ENCODE measurements at regions not wholly inside any gene's neighbourhood (a gene's known extent, or its start where the extent isn't known, plus 50 kb on each side); places are given as distances from the start of the nearest gene placed in this dataset.
"Not testable (repeated sequence)": the region's sequence is repeated elsewhere in the genome, so short reads cannot be mapped to it uniquely, and the experiment has no call there.

DNA sequence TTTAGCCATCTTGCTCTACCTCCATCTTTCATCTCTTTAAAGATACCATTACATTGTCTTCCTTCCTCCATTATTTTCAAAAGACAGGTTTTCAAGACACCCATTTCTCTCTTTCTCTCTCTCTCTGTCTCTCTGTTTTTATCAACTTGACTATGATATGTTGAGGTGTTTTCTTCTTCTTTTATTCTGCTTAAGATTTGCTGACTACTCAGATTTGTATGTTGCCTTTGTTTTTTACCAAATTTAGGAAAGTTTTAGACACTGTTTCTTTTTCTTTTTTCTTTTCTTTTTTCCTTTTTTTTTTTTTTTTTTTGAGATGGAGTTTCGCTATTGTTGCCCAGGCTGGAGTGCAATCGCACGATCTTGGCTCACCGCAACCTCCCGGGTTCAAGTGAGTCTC is 647.5 kb upstream of the VRK2 start:
- in situ Hi-C loops (cut with MboI; ENCODE audit: low sequenced_read_pairs) = no loop called here

DNA sequence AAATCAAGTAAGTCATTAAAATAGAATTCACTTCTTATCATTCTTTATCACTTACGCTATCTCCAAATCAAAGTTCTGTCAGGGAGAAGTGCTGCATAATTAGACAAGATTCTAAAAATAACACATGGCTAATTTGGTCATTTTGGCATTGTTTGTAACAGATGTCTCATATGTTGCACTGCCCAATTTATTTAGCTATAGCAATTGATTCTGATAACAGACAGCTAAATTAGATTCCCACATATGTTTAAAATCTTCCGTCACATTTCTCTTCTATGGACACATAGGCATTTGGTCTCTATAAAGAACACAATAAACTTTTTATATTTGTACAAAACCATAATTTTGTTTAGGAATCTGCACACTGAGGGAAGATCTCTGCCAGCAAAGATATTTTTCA is 644.5 kb upstream of the VRK2 start:
- in situ Hi-C loops (cut with MboI; ENCODE audit: low sequenced_read_pairs) = no loop called here

DNA sequence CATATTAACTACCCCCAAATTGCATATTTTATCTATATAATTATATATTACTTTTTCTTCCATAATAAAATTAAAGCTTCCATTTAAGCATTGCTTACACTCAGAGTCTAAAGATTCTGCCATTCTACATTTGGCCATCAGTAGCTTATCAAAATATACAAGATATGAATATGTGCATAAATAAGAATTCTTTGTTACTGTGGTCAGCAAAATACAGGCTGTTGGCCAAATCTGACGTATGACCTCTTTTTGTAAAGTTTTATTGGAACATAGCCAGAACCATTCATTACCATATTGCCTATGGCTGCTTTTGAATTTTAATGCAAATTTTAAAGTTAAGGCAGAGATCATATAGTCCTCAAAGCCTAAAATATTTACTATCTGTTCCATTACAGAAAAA is 643.9 kb upstream of the VRK2 start:
- in situ Hi-C loops (cut with MboI; ENCODE audit: low sequenced_read_pairs) = no loop called here

DNA sequence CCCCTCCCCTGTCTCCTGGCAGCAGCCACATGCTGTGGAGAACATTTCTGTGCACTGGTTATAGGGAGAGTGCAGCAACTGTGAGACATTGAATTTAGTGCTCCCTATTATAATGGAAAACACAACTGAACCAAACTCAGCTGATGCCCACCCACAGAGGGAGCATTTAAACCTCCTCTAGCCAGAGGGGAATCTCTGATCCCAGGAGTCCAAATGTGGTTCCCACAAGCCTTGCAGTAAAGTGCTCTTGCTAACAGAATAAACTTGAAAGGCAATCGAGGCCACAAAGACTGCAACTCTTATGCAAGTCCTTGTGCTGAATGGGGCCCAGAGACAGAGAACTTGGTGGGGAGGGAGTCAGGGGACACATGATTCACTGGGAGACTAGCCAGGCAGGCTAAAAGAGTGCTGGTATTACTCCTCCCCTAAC is 638.8 kb upstream of the VRK2 start:
- in situ Hi-C loops (cut with MboI; ENCODE audit: low sequenced_read_pairs) = no loop called here

DNA sequence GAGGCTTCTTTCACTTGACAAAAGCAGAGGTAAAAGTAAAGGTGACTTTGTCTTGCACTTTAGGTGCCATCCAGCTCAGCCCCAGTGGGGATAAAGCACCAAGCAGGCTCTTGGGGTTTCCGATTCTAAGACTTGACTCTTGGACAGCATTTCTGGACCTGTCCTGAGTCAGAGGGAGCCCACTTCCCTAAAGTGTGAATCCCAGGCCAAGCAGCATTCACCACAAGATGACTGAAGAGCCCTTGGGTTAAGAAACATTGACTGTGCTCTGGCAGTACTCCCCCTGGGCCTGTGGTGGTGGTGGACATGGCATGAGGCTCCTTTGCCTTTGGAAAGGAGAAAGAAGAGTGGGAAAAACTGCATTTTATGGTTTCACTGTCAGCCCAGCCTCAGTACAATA is 638.0 kb upstream of the VRK2 start:
- in situ Hi-C loops (cut with MboI; ENCODE audit: low sequenced_read_pairs) = no loop called here

DNA sequence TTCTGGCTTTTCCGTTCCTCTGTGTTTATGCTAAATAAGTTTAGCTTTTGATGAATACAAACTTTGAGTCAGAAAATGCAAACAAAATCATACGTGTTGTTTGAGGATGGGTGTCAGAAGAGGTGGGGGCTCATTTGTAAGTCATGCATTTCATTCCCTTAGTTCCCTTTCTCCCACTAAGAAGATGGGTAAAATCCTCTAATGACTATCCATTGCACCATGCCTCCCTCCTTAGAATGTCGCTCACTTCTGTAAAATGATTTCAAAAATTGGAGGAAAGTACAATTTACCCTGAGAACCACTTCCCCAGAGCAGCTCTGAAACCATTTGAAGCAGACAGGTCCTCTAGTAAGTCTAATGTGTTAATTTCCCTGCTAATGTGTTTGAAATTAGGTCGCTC is 629.6 kb upstream of the VRK2 start:
- in situ Hi-C loops (cut with MboI; ENCODE audit: low sequenced_read_pairs) = no loop called here

DNA sequence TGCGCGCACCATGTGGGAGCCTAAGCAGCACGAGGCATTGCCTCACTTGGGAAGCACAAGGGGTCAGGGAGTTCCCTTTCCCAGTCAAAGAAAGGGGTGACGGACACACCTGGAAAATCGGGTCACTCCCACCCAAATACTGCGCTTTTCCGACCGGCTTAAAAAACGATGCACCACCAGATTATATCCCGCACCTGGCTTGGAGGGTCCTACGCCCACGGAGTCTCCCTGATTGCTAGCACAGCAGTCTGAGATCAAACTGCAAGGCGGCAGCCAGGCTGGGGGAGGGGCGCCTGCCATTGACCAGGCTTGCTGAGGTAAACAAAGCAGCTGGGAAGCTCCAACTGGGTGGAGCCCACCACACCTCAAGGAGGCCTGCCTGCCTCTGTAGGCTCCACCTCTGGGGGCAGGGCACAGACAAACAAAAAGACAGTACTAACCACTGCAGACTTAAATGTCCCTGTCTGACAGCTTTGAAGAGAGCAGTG is 627.7 kb upstream of the VRK2 start:
- in situ Hi-C loops (cut with MboI; ENCODE audit: low sequenced_read_pairs) = not testable (repeated sequence)

DNA sequence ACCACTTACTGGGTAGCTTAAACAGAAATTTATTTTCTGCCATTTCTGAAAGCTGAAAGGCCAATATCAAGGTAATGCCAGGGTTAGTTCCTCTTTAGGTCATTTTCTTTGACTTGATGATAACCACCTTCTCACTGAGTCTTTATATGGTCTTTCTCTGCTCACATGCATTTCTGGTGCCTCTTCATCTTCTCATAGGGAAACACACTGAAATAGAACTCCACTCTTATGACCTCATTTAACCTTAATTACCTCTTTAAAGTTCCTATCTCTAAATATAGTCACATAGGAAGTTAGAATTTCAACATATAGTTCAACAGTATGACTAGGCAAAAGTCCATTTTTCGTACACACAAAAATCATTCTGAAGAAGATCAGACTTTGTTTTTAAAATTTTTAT is 616.8 kb upstream of the VRK2 start:
- in situ Hi-C loops (cut with MboI; ENCODE audit: low sequenced_read_pairs) = no loop called here

DNA sequence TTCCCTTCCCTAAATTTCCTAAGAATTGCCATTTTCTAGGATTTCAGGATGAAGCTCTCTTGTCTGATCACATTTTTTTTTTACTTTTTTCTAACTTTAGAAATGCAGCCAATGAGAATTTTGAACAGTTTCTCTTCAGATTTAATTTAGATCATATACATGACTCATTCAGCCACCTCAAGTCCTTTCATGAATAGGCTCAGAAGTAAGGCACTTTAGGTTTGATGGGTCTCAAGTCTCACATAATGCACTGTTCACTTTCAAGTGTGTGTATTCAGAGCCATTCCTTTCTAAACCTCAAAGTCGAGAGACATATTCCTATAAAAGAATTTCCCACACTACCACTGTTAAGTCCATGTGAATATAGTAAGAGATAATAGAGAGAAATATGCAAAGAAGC is 614.1 kb upstream of the VRK2 start:
- in situ Hi-C loops (cut with MboI; ENCODE audit: low sequenced_read_pairs) = no loop called here

DNA sequence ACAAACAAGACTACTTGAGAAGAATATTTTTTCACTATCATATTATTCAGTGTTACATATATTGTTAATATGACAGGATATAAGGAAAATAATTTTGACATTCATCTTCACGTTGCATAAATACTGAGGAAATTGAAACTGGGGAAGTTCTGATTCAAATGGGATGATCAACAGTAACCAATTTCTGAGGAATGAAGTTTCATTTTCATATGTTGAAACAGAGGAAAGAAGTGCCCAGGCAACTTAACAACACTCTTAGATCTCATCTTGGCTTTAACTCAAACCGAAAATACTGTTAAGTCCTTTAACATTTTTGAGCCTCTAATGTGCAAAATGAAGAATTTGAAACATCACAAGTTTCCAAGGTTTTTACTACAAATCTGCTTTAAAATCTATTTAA is 612.2 kb upstream of the VRK2 start:
- in situ Hi-C loops (cut with MboI; ENCODE audit: low sequenced_read_pairs) = no loop called here

DNA sequence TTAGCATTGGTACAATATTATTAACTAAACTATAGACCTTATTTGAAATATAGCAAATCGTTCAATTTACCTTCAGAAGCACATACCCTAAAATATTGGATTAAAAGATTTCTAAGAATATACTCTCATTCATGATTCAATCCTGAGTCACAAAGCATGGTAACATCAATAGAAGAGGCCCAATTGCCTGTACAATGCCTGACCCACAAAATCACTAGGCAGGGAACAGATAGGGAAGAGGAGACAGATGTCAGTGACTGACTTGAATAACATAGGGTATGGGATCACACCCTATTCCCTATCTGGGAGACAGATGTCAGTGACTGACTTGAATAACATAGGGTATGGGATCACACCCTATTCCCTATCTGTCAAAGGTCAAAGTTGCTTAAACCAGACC is 611.6 kb upstream of the VRK2 start:
- in situ Hi-C loops (cut with MboI; ENCODE audit: low sequenced_read_pairs) = no loop called here

DNA sequence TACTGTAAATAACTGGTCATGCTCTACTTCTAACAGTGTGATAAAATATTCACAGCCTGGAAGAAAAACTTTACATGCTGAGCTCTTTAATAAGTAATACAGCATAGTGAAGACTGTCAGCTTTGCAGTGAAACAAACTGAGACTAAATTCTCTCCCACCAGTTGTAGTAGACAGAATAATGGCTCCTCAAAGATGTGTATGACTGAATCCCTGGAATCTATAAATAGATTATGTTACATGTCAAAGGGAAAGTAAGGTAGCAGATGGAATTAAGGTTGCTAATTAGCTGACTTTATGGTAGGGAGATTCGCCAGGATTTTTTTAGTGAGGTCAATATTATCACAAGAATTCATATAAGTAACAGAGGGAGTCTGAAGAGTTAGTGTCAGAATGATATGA is 609.5 kb upstream of the VRK2 start:
- in situ Hi-C loops (cut with MboI; ENCODE audit: low sequenced_read_pairs) = no loop called here

DNA sequence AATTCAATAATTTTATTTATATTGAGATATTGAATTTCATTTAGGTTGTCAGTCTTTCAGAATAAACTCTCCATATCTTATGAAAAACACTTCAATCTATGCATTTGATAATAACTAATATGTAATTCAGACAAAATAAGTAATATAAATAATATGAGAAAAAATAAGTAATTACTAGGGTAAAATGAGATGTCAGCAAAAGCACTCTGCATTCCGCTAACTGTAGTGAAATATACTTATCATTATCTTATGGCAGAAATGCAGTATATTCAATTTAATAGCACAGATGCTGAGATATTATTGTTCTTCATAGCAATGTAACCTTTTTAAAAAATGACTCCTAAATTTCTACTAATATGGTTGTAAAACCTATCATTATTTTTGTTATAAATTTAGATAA is 606.2 kb upstream of the VRK2 start:
- in situ Hi-C loops (cut with MboI; ENCODE audit: low sequenced_read_pairs) = no loop called here

DNA sequence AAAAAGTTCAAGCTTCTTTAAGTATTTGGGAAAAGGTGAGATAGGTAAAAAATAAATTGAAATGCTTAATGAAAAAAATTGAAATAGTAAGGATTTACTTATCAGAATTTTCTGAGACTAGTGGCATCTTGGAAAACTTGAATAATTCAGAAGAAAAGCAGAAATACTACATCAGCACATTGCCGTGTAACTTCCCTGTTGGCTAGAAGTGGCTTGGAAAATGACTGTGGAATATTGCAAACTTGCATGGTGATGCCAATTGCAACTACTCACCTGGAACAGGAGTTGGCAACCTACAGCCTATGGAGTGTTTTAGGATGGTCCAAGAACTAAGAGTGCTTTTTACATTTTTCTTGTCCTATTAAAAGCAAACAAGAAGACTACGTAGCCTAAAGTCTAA is 603.5 kb upstream of the VRK2 start:
- in situ Hi-C loops (cut with MboI; ENCODE audit: low sequenced_read_pairs) = no loop called here

DNA sequence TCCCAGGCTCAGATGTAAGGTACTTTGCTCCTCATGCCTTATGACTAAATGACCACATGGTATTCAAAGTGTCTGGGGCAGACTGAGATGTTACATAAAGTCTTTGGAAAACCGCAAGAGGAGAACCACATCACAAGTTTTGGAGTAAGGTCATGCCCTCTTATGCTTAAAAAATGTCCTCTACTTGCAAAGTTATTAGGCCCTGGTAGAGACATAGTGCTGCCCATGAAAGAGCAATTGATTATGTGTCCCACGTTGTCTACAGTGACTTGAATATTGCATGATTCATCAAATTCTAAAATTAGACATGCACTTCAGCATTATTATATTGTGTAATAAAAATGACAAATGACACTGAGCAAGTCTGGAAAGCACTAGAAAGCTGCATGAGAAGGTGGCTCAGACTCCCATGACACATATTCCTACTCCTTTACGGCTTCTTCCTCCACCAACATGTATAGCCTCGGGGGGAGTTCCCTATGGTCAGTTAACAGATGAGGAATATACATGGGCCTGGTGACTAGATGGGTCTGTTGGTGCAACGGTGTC is 602.6 kb upstream of the VRK2 start:
- in situ Hi-C loops (cut with MboI; ENCODE audit: low sequenced_read_pairs) = no loop called here

DNA sequence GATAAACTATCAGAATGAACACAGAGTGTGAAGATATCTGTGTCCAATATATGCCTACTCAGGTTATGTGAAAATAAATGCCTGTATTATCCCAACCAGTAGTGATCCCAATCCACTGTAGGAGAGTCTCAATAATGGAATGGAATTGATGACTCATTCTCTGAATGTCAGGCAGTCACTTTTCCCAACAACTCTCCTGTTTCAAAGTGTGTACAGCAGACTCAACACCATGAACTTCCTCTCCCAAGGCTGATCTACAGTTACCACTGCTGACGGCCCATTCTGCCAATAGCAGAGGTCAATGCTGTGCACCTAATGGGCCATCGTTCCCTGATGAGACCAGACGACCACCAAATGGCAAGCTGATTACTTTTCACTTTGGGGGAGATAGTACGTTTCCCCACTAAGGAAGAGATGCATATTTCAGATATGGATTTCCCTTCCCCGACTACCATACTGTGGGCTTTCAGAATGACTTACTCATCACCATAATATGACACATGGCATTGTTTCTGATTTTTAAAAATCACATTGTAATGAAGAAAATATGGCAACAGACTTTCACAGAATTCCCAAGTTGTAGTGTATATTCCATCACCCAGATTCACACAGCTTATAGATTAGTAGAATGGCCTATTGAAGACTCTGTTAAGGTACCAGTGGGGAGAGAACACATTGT is 601.7 kb upstream of the VRK2 start:
- in situ Hi-C loops (cut with MboI; ENCODE audit: low sequenced_read_pairs) = no loop called here

DNA sequence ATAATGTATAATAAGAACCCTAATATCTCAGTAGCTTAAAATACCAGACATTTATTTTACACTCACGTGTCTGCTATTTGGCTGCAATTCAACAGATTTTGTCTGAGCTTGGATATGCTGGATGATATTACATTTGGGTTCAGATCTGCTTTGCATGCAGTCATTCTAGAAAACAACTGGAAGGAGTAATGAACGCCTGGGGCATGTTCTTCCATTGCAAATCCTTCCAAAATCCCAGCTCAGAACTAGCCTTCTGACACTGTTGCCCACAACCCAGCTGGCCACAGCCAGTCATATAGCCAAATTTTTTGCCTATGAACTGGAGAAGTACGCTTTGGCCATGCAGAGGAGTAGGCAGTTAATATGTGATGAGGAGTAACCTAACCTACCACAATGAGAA is 597.8 kb upstream of the VRK2 start:
- in situ Hi-C loops (cut with MboI; ENCODE audit: low sequenced_read_pairs) = no loop called here

DNA sequence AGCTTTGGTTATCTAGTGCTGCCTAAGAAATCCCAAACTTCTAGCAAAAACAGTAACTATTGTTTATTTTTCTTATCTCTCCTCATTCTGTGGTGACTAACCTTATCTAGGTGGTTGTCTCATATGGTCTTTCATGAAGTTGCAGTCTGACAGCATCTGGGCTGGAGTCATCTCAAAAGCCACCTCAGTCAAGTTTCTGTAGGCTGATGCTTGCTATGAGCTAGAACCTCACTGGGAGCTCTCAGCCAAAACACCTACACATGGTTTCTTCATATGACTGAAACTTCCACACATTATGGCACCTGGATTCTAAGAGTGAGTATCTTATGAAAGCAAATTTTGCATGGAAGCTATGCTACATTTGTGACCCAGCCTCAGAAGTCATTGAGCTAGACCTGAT is 596.4 kb upstream of the VRK2 start:
- in situ Hi-C loops (cut with MboI; ENCODE audit: low sequenced_read_pairs) = no loop called here

DNA sequence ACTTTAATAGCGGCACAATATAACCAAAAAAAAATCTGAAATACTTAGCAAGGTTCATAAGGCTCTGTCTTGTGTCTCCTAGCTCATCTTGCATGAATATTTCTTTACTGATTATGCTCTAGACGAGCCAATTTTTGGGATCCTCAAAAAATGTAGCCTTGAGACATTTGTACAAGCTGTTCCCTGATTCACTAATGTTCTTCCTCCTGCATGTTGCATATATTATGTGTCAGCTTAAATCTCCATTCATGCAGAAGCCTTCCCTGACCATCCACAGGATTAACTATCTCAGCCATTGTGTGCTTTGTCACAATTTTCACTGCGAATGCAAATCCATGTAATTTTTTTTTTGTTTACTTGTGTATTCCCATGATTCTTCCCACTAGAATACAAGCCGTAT is 594.0 kb upstream of the VRK2 start:
- in situ Hi-C loops (cut with MboI; ENCODE audit: low sequenced_read_pairs) = no loop called here

DNA sequence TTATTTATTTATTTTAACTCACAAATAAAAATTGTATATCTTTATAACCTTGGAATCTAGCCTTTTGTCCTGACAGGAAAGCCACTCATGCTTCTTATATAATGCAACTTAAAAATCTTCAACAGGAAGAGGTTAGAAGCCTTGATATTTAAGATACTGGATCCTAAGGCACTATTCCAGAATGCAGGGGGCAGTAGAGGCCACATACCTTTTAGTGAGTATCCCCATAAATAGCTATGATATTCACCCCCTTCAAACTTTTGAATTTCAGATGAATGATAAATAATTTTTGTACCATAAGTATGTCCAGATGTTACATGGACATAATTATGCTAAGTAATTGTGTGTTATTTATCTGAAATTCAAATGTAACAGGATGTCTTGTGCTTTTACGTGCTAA is 592.7 kb upstream of the VRK2 start:
- in situ Hi-C loops (cut with MboI; ENCODE audit: low sequenced_read_pairs) = no loop called here

DNA sequence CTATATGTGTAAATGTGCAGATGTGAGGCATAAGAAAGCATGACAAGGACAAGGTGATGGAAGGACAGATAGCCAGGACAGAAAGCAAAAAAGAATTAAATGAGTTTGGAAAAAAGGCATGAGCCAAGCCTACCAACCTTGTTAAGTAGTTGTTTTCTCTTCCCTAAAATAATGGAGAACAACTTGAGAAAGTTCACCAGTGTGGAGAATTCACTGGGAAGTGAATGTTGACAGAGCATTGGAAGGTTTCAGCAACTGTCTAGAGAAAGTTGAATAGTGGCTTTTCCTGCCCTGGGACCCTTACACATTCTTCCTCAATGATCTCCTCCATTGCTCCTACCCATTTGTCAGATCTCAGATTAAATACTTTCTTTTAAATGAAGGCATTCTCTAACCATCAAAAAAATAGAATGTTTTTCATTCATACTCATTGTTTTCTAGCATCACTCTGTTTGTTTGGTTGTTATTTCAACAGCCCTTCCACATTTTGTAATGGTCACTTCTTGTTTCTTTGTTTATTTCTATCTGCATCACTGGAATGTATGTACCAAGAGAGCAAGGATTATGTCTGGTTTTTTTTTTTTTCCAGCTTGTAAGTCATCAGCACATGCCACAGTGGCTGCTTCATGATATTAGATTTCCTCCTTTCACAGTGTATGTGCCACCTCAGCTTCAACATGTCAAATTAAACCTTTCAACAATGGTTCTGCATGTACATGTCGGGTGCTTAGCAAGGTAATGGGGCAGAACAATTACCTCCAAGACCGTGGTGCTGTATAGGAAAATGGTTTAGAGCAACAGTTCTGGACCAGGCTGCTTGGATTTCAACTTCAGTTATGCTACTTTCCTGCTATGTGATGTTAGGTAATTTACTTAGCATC is 586.0 kb upstream of the VRK2 start:
- in situ Hi-C loops (cut with MboI; ENCODE audit: low sequenced_read_pairs) = no loop called here

DNA sequence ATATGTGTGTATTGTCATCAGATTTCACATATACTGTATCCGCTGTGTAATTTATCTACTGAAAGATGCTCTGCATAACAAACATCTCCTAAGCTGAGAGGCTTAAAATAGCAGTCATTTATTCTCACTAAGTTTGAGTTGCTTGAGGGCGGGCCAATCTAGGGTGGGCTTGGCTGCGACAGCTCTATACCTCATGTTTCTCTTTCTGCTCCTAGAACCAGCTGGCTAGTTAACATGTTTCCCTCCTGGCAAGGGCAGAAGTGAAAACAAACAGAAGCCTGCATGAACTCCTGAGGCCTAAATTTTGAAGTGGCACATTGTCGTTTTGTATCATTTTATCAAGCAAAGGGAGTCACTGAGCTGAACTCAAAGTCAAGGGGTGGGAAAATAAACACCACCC is 585.0 kb upstream of the VRK2 start:
- in situ Hi-C loops (cut with MboI; ENCODE audit: low sequenced_read_pairs) = no loop called here
